ENCODE measurements at regions not wholly inside any gene's neighbourhood (a gene's known extent, or its start where the extent isn't known, plus 50 kb on each side); places are given as distances from the start of the nearest gene placed in this dataset.

DNA sequence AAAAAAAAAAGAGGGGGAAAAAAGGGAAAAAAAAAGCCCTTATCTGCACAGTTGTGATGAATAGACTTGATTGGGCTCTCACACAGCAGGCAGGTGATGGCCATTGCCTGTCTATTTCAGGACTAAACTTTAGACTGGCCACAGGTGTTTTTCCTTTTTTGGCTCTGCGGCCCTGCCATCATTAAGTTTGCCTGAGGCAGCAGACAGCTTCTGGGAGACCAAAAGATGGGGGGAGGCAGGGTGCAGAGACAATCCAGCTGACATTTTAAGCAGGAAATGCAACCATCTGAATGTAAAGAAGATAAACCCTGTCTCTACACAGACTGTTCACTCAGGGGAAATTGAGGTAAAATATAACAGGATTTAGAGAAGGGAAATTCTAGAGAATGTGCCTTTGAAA lies 295.0 kb upstream of the KCNH8 start:
- TF ChIP-seq, protein P1, sequence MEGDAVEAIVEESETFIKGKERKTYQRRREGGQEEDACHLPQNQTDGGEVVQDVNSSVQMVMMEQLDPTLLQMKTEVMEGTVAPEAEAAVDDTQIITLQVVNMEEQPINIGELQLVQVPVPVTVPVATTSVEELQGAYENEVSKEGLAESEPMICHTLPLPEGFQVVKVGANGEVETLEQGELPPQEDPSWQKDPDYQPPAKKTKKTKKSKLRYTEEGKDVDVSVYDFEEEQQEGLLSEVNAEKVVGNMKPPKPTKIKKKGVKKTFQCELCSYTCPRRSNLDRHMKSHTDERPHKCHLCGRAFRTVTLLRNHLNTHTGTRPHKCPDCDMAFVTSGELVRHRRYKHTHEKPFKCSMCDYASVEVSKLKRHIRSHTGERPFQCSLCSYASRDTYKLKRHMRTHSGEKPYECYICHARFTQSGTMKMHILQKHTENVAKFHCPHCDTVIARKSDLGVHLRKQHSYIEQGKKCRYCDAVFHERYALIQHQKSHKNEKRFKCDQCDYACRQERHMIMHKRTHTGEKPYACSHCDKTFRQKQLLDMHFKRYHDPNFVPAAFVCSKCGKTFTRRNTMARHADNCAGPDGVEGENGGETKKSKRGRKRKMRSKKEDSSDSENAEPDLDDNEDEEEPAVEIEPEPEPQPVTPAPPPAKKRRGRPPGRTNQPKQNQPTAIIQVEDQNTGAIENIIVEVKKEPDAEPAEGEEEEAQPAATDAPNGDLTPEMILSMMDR (IDR thresholded peaks at IDR 0.05) = no peak
- TF ChIP-seq ZFX (IDR thresholded peaks at IDR 0.05; ENCODE audit: borderline replicate concordance) = no peak
